GM23338 (cell line): ENCODE measurements at regions not wholly inside any gene's neighbourhood (a gene's known extent, or its start where the extent isn't known, plus 50 kb on each side); places are given as distances from the start of the nearest gene placed in this dataset.
"Not testable (repeated sequence)": the region's sequence is repeated elsewhere in the genome, so short reads cannot be mapped to it uniquely, and the experiment has no call there.

Experiments used
- ATAC-seq: fragments of 200-7000 bp; cut with Tn5 transposase; 3 replicates; pipeline ENCODE4 v1.9.1; 2020
- DNase-seq: peaks from one replicate; pipeline ENCODE4 v3.0.0-alpha.2; 2015; ENCODE audit warnings: low spot score
- H2AFZ ChIP-seq: fragments of 200-600 bp; sonication (generic); 2 replicates; pipeline ENCODE4 v1.8.0; 2016; ENCODE audit warnings: antibody characterized with exemption, mild to moderate bottlenecking, moderate library complexity
- H3F3A ChIP-seq: fragments of 200-600 bp; sonication (generic); replicated peaks from 2 replicates; pipeline ENCODE4 v1.8.0; 2017; ENCODE audit warnings: antibody characterized with exemption, mixed run types, low read depth
- H3K27ac ChIP-seq: fragments of 200-600 bp; sonication (generic); 2 replicates; pipeline ENCODE4 v1.6.1; 2016; ENCODE audit warnings: low read depth
- H3K27me3 ChIP-seq: fragments of 200-600 bp; sonication (generic); 2 replicates; pipeline ENCODE4 v1.8.0; 2016; ENCODE audit warnings: mild to moderate bottlenecking, mixed run types, moderate library complexity; ENCODE audit not compliant: insufficient read depth
- H3K36me3 ChIP-seq: fragments of 200-600 bp; sonication (generic); 2 replicates; pipeline ENCODE4 v1.8.0; 2016; ENCODE audit warnings: mild to moderate bottlenecking; ENCODE audit not compliant: insufficient read depth
- H3K4me1 ChIP-seq: fragments of 200-600 bp; sonication (generic); 2 replicates; pipeline ENCODE4 v1.8.0; 2016; ENCODE audit warnings: mild to moderate bottlenecking, moderate library complexity; ENCODE audit not compliant: insufficient read depth
- H3K4me2 ChIP-seq: fragments of 200-600 bp; sonication (generic); 2 replicates; pipeline ENCODE4 v1.7.1; 2017; ENCODE audit warnings: mixed run types
- H3K4me3 ChIP-seq: fragments of 200-600 bp; sonication (generic); 2 replicates; pipeline ENCODE4 v1.6.1; 2016; ENCODE audit warnings: mixed run types
- H3K79me2 ChIP-seq: fragments of 200-600 bp; sonication (generic); replicated peaks from 2 replicates; pipeline ENCODE4 v1.8.0; 2017; ENCODE audit warnings: mild to moderate bottlenecking; ENCODE audit not compliant: insufficient read depth
- H3K9me2 ChIP-seq: fragments of 200-600 bp; sonication (generic); 2 replicates; pipeline ENCODE4 v1.8.0; 2017; ENCODE audit not compliant: insufficient read depth
- H4K20me1 ChIP-seq: fragments of 200-600 bp; sonication (generic); replicated peaks from 2 replicates; pipeline ENCODE4 v1.8.0; 2017; ENCODE audit warnings: mild to moderate bottlenecking; ENCODE audit not compliant: insufficient read depth
- H3K27ac Mint-ChIP-seq: 2 replicates; pipeline ENCODE4 v1.8.0; 2020; ENCODE audit warnings: inconsistent platforms, mild to moderate bottlenecking, moderate library complexity, mixed read lengths
- H3K27me3 Mint-ChIP-seq: 3 replicates; pipeline ENCODE4 v1.8.0; 2022; ENCODE audit warnings: low read depth, mild to moderate bottlenecking, moderate library complexity, mixed read lengths, inconsistent platforms; ENCODE audit not compliant: insufficient read depth, poor library complexity
- H3K36me3 Mint-ChIP-seq: 3 replicates; pipeline ENCODE4 v1.8.0; 2021; ENCODE audit warnings: low read depth, mild to moderate bottlenecking, inconsistent platforms, moderate library complexity, mixed read lengths
- H3K4me1 Mint-ChIP-seq: 3 replicates; pipeline ENCODE4 v1.8.0; 2020; ENCODE audit warnings: mild to moderate bottlenecking, inconsistent platforms, mixed read lengths
- H3K4me3 Mint-ChIP-seq: 3 replicates; pipeline ENCODE4 v1.8.0; 2021; ENCODE audit warnings: moderate library complexity, mild to moderate bottlenecking, inconsistent platforms, mixed read lengths
- H3K9me3 Mint-ChIP-seq: 3 replicates; pipeline ENCODE4 v1.8.0; 2020; ENCODE audit warnings: moderate library complexity, mild to moderate bottlenecking, inconsistent platforms, mixed read lengths
- CTCF ChIP-seq, 2 experiments: fragments of 200-600 bp in 1 of 2; sonication (generic) in 1 of 2; conservative IDR thresholded peaks; 2 replicates each; pipeline versions ENCODE4 v1.5.1 to v1.6.1; 2016 to 2017; ENCODE audit warnings: antibody characterized with exemption in 2 of 2, low read depth in 2 of 2, mild to moderate bottlenecking in 2 of 2, moderate library complexity in 1 of 2
- EZH2 ChIP-seq: fragments of 200-600 bp; sonication (generic); IDR thresholded peaks from one replicate; pipeline ENCODE4 v1.8.0; 2017; ENCODE audit warnings: antibody characterized with exemption, mild to moderate bottlenecking, low read depth; ENCODE audit not compliant: unreplicated experiment
- ZNF114 ChIP-seq: fragments of 250-450 bp; sonication (Bioruptor Pico); IDR thresholded peaks from 2 replicates; pipeline ENCODE4 v1.5.0; 2020; ENCODE audit warnings: mild to moderate bottlenecking, moderate library complexity
- TF ChIP-seq, protein P1 (sequence below): IDR thresholded peaks from one replicate; pipeline ENCODE4 v1.6.1; 2018; ENCODE audit warnings: antibody characterized with exemption; ENCODE audit not compliant: unreplicated experiment

DNA sequence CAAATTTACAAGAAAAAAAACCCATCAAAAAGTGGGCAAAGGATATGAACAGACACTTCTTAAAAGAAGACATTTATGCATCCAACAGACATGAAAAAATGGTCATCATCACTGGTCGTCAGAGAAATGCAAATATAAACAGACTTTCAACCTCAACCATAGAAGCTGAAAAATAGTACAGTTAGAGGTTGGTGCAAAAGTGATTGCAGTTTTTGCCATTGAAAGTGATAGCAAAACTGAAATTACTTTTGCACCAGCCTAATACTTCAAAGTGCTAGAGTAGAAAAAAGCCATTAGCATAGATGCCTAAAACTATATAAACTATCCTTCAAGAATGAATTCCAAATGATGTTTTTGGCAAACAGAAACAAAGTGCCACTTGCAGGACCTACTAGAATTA, 365.8 kb upstream of the DPYD start (continued):
- TF ChIP-seq CTCF (conservative IDR thresholded peaks at IDR 0.05; ENCODE audit: low read depth in 2 of 2) (no peak), ZNF114 (CRISPR knock-in tag) (no peak)
- TF ChIP-seq, protein P1, sequence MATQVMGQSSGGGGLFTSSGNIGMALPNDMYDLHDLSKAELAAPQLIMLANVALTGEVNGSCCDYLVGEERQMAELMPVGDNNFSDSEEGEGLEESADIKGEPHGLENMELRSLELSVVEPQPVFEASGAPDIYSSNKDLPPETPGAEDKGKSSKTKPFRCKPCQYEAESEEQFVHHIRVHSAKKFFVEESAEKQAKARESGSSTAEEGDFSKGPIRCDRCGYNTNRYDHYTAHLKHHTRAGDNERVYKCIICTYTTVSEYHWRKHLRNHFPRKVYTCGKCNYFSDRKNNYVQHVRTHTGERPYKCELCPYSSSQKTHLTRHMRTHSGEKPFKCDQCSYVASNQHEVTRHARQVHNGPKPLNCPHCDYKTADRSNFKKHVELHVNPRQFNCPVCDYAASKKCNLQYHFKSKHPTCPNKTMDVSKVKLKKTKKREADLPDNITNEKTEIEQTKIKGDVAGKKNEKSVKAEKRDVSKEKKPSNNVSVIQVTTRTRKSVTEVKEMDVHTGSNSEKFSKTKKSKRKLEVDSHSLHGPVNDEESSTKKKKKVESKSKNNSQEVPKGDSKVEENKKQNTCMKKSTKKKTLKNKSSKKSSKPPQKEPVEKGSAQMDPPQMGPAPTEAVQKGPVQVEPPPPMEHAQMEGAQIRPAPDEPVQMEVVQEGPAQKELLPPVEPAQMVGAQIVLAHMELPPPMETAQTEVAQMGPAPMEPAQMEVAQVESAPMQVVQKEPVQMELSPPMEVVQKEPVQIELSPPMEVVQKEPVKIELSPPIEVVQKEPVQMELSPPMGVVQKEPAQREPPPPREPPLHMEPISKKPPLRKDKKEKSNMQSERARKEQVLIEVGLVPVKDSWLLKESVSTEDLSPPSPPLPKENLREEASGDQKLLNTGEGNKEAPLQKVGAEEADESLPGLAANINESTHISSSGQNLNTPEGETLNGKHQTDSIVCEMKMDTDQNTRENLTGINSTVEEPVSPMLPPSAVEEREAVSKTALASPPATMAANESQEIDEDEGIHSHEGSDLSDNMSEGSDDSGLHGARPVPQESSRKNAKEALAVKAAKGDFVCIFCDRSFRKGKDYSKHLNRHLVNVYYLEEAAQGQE = no peak

DNA sequence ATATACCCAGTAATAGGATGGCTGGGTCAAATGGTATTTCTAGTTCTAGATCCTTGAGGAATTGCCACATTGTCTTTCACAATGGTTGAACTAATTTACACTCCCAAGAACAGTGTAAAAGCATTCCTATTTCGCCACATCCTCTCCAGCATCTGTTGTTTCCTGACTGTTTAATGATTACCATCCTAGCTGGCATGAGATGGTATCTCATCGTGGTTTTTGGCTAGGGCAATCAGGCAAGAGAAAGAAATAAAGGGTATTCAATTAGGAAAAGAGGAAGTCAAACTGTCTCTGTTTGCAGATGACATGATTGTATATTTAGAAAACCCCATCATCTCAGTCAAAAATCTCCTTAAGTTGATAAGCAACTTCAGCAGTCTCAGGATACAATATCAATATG, 364.5 kb upstream of the DPYD start:
- H2AFZ ChIP-seq, H3K4me1 Mint-ChIP-seq, ATAC-seq, H3K27me3 Mint-ChIP-seq, H3K9me3 Mint-ChIP-seq, H3K36me3 Mint-ChIP-seq, H3K27ac Mint-ChIP-seq, H3F3A ChIP-seq, H3K4me2 ChIP-seq, H3K4me3 Mint-ChIP-seq, H3K4me1 ChIP-seq, H3K79me2 ChIP-seq, H3K9me2 ChIP-seq, H3K4me3 ChIP-seq, H3K36me3 ChIP-seq, H3K27ac ChIP-seq, DNase-seq, H4K20me1 ChIP-seq, H3K27me3 ChIP-seq: not testable (repeated sequence)

DNA sequence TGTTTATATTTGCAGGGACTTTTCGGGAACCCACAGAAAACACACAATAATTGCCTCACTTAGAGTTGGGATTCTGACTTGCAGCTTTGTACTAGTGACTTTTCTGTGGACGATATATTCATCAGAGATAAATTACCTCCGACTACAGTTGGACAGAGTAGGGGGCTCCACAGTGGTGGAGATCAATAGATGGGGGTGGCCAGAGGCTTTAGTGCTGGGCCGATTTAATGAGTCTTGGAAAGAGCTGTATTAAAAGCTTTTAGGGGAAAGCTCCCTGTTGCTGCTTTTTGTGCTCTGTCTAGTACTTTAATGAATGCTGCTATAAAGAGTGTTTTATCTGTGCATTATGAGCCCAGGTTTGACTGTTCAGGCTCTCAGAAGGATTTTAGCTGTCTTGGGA, 359.2 kb upstream of the DPYD start:
- H3K4me2 ChIP-seq = no peak overlapping the region
- no peak for ATAC-seq
- no peaks in the 10 kb centered on the region for H3K27me3 Mint-ChIP-seq
- no peak overlapping the region for H3K4me3 ChIP-seq
- H3K4me1 ChIP-seq = peaks cover 22% of the 10 kb centered on the region
- H3K4me1 Mint-ChIP-seq = peaks cover 34% of the 10 kb centered on the region
- H3K36me3 ChIP-seq = no peaks in the 10 kb centered on the region
- no peaks in the 10 kb centered on the region for H3K27me3 ChIP-seq
- H3K9me2 ChIP-seq = no peaks in the 10 kb centered on the region
- H3K79me2 ChIP-seq = no peaks in the 10 kb centered on the region
- H3F3A ChIP-seq = no peaks in the 10 kb centered on the region
- no peaks in the 10 kb centered on the region for H3K36me3 Mint-ChIP-seq
- H3K27ac Mint-ChIP-seq = no peak overlapping the region; the same call in 1 of the 2 replicates
- no peaks in the 10 kb centered on the region for H4K20me1 ChIP-seq
- H3K27ac ChIP-seq = no peak overlapping the region
- no peak for TF ChIP-seq EZH2
- H3K9me3 Mint-ChIP-seq = no peaks in the 10 kb centered on the region
- no peak overlapping the region for H2AFZ ChIP-seq
- no peak overlapping the region for H3K4me3 Mint-ChIP-seq
- DNase-seq = no peak
